T-helper 1 cell treated with Interleukin-12 subunit alpha and Interleukin-12 subunit beta and Interleukin-4 antibody, amounts not matched to agents 30 ng/mL and 1 ng/mL, for 36 hours (primary cell): ENCODE measurements at regions not wholly inside any gene's neighbourhood (a gene's known extent, or its start where the extent isn't known, plus 50 kb on each side); places are given as distances from the start of the nearest gene placed in this dataset.

ENCODE experiments used
- intact Hi-C: fragments of 100-400 bp; cut with micrococcal nuclease; formaldehyde crosslinking; loops from one replicate; pipeline ENCODE4 v1.15.1; 2024

DNA sequence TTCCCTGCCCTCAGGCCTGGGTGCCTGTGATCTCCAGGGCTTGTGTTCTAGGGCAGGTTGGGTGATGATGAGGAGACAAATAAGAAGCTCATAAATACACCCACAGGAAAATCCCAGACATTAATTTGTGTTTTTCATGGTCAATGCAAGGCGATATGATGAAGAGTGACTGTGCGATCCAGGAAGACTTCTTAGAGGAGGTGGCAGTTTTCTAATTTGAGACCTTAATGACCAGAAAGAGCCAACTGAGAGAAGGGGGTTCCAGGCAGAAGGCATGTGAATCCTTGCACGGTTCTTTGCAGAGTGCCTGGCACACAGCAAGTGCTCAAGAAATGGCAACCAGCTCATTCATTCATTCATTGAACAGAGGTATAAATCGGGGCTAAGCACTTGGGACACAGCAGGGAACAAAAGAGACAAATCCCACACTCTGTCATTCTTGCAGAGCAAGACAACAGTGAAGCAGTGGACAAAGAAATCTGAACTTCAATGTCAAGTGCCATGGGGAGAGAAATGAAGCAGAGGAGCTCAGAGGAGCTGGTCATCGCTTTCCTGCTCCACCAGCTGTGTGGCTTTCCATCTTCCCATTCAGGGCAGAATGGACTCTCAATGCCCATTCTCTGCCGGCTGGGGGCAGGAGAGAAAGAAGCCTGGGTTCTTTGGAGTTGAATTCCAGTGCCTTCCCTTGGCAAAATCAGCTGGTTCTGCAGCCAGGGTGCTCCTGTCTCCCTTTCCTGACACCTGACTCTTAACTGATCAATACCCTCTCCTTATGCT, 128.3 kb downstream of the AACS start:
- intact Hi-C loops = no loop called here

DNA sequence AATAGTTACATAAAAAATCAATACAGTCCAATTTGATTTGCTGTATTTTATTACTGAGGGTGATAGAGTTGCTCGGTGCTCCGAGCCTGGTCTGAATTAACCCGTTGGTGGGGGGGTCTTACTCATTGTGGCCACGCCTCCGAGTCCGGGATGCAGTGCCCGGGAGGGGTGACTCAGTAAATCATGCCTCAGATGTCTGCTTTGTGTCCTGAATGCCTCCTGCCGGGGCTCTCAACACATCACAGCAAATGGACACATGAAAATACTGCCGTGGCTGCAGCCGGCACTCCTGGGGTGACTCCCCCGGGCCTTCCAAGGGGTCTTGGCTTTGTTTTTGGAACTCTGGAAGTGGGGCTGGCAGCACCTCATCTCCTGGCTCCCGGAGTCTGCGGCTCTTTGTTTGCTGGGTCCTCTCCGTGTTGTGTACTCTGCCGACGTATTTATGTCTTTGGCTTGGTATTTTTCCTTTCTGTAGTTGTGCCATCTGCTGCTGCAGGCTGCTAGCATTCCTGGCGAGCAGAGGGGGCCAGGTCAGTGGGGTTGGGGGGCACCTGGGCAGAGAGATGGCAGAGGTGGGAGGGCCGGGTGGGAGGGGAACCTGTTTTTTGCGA, 129.0 kb downstream of the AACS start:
- intact Hi-C loops = no loop called here

DNA sequence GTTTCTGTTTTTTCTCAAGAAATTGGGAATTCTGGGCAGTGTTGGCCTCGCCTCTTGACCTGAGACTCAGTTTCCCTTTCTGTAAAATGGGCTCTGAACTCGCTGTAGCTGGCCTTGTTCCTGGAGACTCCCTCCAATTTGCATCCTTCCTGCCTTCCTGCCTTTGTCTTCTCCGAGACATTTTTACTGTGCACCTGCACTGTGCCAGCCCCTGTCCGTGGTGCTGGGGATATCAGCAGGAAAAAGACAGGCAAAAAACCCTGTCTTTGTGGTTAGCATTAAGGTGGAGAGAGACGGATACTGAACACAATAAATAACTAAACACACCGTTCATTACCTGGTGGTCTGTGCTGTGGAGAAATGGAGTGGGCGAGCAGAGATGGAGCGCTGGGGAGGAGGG, 129.8 kb downstream of the AACS start:
- intact Hi-C loops = no loop called here

DNA sequence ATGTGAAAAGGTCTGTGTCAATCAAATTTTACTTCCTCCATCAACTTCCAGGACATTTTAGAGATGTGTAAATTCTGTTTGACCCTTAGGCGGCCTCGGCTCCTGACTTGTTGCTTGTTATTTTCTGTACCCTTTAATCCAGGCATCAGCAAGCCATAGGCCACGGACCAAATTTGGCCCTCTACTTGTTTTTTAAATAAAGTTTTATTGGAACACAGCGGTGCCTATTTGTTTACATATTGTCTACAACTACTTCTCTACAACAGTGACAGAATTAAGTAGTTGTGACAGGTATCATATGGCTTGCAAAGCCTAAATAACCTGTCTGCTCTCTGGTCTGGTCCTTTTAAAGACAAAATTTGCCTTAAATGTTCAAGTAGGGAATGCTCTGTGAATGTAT, 132.1 kb downstream of the AACS start:
- intact Hi-C loops = no loop called here

DNA sequence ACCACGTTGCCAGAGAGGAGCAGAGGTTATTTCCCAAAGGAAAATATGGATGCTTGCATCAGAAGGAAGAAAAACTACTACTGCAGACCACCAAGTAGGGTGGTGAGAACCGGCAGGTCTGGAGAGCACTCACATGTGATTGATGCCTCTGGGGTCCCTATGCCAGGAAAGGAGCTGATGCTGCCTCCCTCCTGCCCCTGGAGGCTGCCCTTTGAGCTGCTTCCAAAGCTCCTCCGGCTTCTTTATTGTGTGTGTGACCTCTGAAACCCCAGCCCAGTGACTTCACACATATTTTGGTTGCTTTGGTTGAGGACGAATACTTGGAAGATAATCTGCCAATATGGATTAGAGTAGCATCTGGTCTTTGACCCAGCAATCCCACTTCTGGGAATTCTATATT, 133.4 kb downstream of the AACS start:
- intact Hi-C loops = no loop called here

DNA sequence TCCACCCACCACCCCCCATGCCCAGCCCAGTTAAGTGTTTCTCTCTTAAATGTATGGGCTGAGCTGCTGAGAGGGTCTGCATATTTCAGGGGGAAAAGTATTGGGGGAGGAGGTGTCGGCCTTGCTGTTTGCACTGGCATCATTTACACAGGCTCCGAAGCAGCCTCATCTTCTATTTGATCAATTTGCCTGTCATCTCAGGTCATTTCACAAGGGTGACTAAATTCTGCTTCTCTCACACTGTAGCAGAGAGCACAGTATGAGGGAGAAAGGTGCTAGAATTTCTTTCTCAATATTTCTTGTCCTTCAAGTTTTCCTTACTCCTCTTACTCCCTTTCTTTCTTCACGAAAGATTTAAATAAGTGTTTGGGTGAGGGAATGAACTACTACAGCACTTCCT, 135.9 kb downstream of the AACS start:
- intact Hi-C loops = no loop called here

DNA sequence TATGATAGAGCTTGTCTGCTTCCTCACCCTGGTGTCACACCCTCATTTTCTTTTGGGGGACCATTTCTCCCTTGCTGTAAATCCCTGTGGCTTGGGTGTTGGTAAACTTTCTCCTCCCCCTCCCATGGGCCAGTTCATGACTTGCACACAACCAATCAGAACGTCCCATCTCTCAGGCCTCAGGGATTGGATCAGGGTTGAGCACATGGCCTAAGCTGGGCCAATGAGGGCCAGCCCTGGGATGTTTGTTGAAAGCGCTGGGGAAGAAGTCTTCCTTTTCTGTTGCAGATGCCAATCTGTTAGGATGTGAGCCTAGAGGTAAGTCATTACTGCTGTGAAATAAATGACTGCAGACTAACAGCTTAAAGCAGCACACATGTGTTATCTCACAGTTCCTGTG, 136.7 kb downstream of the AACS start:
- intact Hi-C loops = no loop called here

DNA sequence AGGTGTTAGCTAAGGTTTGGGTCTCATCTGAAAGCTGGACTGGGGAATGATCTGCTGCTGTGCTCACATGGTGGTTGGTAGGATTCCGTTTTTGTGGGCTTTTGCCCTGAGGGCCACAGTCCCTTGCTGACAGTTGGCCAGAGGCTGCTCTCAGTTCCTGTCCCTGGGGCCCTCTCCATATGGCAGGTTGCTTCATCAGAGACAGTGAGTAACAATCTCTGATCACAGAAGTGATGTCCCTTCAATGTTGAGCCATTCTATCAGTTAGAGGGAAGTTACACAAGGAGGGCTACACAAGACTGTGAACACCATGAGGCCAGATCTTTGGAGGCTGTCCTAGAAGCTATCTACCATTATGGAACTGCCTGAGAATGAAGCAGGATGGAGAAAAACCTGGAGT, 137.2 kb downstream of the AACS start:
- intact Hi-C loops = no loop called here

DNA sequence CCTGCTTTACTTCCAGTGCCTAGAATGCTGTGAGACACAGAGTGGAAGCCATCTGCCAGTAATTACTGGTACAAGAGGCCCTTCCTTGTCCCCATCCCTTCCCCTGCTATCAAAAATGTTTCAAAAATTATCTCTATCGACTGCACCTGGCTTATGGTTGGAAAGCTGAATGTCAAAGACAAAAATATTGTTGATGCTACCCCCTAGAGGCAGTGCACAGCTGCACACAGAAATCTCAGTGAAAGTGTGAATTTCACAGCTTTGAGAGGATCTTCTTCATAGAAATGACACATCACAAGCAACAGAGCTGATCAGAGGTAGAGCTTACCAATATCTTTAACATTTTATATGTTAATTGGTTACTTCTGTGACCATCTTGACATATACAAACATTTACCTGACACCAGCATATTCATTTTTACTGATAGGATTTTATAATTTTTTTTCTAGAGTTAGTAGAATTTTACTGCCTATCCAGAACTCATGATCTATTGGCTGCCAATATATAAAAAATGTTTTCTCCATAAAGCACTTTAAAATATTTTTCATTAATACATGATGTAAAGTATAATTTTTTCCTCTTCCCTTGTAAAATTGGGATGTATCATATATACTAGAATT, 138.0 kb downstream of the AACS start:
- intact Hi-C loops = no loop called here

DNA sequence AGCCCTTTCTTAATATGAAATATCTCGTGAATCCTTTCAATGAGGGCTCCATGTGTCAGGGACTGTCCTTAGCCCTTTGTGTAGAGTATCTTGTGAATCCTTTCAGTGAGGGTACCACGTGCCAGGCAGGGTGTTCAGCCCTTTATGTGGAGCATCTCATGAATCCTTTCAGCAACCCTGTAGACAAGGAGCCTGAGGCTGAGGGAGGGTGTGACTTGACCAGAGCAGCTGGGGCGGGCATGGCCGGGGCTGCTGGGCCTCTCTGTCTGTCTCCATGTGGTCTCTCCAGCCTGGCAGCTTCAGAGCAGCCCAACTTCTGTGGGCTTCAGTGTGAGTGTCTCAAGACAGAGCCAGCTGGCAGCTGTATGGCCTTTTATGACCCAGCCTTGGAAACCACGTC, 140.2 kb downstream of the AACS start:
- intact Hi-C loops = no loop called here

DNA sequence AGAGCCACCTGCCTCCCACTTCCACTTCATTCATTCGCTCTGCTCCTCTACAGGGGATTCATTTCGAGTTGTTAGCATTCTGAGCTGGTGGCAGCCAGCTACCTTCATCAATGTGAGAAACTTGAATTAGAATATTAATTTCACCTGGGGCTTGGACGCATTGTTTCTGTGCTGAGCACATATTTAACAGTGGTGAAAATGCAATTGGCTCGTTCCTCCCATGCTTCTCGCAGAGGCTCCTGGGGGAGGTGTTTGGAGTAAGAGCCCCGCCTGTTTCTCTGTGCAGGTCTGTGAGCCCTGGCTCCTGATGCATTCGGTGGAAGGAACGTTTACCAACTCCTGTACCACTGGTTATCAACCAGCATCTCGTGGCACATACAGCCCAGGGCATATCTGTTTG, 141.5 kb downstream of the AACS start:
- intact Hi-C loops = no loop called here

DNA sequence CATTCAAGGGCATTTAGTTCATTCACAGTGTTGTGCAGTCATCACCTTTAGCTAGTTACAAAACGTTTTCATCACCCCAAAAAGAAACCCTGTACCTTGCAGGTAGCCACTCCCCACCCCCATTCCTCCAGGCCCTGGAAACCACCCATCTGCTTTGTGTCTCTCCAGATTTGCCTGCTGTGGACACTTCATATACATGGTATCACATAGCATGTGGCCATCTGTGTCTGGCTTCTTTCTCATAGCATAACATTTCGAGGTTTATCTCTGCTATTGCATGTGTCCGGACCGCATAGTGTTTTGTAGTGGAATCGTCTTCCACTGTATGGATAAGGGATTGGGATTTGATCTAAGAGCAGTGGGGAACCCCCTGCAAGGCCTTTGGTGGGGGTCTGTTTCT, 143.1 kb downstream of the AACS start:
- intact Hi-C loops = no loop called here

DNA sequence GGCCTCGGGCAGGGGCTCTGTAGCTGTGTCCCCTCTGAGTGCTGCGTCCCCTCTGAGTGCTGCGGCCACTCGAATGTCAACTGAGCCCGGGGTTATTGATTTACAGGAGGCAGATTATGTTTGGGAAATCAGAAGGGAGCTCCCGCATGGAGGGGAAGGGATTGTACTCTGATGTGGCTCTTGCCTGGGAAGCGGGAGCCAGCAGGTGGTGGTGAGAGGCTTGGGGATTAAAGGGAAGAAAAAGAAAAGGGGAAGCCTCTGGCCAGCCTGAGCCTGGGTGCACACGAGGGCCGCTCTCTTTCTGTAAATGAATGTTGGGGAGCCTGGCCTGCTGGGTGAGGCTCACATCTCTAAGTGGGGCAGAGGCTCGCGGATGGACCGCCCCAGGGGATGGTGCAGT, 143.7 kb downstream of the AACS start:
- intact Hi-C loops = no loop called here

DNA sequence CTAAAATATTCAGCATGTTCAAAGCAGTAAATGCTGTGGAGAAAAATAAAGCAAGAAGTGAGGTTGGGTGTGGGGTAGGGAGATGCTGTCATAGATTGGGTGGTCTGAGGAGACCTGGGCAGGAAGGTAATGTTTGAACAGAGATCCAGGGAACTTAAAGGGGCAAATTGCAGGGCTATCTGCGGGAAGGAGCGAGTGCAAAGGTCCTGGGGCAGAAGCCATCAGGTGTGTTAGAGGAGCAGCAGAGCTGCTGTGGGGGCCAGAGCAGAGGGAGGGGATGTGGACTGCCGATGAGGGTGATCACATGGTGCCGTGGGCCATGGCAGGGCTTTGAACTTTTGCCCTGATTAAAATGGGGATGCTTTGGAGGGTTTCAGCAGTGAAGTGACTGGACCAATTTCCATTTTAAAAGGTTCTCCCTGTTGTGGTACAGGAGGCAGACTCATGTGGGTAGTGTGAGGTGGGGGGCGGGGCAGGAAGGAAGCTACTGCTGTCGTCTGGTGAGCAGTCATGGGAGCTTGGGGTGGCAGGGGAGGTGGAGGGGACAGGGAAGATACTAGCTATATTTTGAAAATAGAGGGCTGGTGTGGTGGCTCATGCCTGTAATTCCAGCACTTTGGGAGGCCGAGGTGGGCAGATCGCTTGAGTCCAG, 145.0 kb downstream of the AACS start:
- intact Hi-C loops = no loop called here

DNA sequence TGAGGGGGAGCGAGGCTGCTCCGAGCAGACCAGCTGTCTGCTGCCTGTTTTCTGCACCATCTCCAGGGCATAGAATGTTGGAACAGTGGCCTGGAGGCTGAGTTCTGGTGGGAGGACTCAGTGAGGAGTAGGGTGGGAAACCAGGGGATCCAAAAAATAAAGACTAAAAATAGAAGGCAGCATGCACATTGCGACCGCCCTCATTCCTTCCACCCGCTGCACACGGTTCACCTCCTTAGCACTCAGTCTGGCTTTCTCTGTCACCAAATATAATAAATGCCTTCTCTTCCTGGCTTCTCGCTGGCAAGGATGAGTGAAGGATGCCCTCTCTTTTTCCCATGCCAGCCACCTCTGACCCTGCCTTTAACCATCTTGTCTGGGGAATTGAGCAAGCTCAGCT, 146.2 kb downstream of the AACS start:
- intact Hi-C loops = no loop called here

DNA sequence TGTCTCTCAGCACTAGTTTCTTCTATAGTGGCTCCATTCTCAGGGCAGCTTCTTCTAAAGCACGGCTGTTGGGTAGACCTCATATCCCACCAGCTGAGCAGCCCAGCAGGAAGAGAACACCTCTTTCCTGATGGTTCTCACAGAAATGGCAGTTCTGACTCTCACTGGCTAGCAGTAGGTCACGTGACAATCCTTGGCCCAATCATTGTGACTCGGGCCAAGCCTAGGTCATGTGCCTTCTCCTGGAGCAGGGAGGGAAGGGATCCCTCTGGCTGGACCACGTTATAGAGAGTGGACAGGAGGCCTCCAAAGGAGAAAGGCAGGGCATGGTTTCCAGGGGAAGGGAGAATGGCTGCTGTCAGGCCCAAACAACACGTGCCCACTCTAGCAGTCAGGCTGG, 149.1 kb downstream of the AACS start:
- intact Hi-C loops = no loop called here

DNA sequence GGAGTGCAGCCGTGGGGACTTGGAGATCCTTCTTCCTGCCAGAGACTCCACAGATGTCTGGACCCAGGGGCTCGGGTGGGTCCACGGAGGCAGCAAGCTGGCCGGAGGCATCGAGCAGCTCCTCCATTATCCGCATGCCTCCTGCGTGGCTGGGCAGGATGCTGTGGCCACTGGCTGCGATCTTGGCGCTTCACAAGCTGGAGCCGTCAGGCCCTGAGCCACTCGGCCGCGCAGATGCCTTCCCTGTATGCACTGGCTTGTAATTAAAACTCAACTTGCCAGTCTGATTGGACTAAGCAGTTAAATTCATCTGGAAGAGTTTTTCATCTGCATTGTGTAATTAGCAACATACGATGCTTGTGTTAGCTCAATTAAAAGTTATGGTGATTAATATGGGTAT, 151.5 kb downstream of the AACS start:
- intact Hi-C loops = no loop called here

DNA sequence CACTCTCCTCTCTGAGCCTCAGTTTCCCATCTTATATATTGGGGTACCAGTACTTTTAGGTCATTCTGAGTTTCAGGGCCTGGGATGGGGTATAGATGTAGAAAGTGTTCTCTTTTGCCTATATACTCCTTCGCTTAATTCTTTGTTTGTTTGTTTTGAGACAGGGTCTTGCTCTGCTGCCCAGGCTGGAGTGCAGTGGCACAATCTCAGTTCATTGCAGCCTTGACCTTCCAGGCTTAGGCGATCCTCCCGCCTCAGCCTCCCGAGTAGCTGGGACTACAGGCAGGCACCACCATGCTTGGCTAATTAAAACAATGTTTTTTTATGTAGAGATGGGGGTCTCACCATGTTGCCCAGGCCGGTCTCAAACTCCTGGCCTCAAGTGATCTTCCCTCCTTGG, 152.1 kb downstream of the AACS start:
- intact Hi-C loops = no loop called here

DNA sequence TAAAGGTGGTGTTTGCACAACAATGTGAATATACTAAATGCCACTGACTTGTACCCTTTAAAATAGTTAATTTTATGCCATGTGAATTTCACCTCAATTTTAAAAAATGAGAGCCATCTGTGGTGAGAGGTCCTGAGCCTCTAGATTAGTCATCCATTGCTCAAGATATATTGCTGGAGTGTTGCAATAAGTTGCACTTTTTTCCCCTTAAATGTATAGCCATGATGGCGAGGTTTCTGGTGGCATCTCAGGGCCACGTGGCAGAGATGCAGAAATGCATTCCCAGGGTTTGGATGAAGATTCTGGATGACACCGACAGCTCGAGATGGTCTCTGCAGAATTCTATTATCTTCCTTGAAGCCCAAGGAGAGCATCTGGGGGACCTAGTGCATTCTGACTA, 153.7 kb downstream of the AACS start:
- intact Hi-C loops = no loop called here

DNA sequence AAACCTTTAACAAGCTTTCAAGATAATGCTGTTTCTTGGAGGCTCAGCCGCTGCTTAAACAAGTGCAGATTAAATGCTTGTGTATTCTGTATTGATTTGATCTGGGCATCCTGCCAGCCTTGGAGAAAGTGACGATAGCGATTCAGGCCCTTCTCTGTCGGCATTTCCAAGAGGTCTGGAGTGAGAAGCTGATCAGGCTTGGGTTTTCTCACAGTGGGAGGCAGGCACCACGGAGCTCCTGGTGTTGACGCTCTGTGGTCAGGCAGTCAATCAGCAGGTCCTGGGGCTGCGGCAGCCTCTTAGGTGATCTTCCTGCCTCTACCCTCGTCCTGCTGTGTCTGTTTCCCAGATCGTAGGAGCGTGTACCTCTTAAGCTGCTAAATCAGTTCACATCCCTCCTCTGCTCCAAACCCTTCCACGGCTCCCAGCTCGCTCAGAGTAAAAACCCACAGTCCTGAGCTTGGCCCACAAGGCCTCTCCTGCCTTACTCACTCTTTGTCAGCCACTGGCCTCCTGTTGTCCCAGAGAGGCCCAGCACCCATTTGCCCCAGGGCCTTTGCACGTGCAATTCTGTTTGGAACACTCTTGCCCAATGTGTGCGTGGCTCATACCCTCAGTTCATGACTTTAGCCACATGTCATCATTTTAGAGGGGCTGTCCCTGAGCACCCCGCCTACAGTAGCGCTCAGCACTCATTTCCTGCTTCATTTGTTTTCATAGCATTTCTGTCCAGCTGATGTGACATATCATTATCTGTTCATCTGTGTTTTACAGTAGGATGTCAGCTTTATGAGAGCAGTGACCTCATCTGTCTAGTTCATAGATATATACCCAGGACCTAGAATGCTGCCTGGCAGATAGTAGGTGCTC, 155.4 kb downstream of the AACS start:
- intact Hi-C loops = no loop called here

DNA sequence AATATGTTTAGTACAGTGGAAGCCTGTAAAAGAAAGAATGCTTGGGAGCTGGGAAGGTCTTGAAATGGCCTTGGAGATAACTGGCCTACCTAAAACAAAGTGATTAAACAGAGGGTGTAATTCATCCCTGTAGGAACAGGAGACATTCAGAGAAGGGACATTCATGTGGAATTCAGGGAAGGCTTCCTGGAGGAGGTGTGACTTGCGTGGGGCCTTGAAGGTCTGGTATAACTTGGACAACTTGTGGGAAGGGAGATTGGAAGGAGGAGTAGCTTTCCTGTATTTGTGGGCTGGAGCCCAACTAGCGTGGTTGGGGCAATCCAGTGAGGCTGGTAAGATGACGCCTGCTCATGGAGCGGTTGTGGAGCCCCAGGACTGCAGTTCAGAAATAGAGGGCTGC, 156.4 kb downstream of the AACS start:
- intact Hi-C loops = no loop called here

DNA sequence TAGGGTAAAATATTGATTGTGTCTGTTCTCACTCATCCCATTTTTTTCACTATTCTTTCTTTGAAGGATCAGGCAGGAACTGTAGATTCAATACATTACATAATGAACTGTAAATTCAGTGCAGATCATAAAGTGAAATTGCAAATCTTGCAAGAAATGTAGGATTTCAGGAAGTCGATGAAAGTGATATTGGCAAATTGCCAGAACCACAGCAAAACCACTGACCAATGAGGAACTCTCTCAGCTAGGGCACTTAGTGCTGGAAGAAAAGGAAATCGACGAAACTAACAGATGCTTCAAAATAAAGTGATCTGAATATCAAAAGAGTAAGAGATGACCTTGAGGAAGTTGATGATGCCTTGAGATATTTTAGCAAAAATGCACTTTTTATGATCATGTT, 157.6 kb downstream of the AACS start:
- intact Hi-C loops = no loop called here
